ENCODE measurements at regions not wholly inside any gene's neighbourhood (a gene's known extent, or its start where the extent isn't known, plus 50 kb on each side); places are given as distances from the start of the nearest gene placed in this dataset.

DNA sequence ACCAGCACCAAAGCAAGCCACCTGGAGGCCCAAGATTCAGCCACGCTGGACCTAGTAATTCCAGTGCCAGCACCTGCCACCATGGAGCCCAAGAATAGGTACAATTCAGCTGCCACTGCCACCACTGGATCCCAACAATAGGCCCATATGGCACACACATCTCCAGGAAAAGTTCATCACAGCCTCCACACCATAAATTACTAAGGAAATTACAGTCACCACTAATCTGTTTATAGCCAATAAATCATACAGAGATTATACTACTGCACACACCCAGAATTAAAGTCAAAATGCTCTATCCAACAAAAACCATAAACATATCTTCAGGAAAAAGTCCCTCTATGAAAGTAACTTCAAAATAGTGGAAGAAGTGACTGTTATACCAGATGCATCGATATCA lies 242.8 kb downstream of the SPATA31D1 start:
- TF ChIP-seq, protein P1, sequence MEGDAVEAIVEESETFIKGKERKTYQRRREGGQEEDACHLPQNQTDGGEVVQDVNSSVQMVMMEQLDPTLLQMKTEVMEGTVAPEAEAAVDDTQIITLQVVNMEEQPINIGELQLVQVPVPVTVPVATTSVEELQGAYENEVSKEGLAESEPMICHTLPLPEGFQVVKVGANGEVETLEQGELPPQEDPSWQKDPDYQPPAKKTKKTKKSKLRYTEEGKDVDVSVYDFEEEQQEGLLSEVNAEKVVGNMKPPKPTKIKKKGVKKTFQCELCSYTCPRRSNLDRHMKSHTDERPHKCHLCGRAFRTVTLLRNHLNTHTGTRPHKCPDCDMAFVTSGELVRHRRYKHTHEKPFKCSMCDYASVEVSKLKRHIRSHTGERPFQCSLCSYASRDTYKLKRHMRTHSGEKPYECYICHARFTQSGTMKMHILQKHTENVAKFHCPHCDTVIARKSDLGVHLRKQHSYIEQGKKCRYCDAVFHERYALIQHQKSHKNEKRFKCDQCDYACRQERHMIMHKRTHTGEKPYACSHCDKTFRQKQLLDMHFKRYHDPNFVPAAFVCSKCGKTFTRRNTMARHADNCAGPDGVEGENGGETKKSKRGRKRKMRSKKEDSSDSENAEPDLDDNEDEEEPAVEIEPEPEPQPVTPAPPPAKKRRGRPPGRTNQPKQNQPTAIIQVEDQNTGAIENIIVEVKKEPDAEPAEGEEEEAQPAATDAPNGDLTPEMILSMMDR (IDR thresholded peaks at IDR 0.05): no peak
- no peak for TF ChIP-seq HDAC2 (IDR thresholded peaks at IDR 0.05)

Data from A549 (cell line).